A549 (cell line): ENCODE measurements at regions not wholly inside any gene's neighbourhood (a gene's known extent, or its start where the extent isn't known, plus 50 kb on each side); places are given as distances from the start of the nearest gene placed in this dataset.

Experiments
- ATAC-seq, 2 experiments: fragments of 200-7000 bp in 1 of 2; fragments of >200 bp in 1 of 2; cut with Nextera tagmentation in 1 of 2; cut with Tn5 transposase in 1 of 2; 3 replicates each; pipeline versions ENCODE4 v1.8.0 to v1.9.1; 2018 to 2020; ENCODE audit warnings: mild to moderate bottlenecking in 1 of 2, moderate library complexity in 1 of 2
- CTCF ChIA-PET: fragments of 300-600 bp; sonication (Branson Sonifier 250); formaldehyde crosslinking; extraction: SDS; loops from one replicate; lab custom pipeline; 2021; ENCODE audit warnings: antibody characterized with exemption, inconsistent platforms; lab: Yijun Ruan, JAX
- POLR2A ChIA-PET: fragments of 350-600 bp; formaldehyde crosslinking; extraction: SDS; loops from one replicate; lab custom pipeline; 2021; ENCODE audit warnings: antibody characterized with exemption, inconsistent platforms; lab: Yijun Ruan, JAX
- DNase-seq, 2 experiments: peaks; one replicate each; pipeline versions ENCODE4 v3.0.0 to v3.0.0-alpha.2; 2011 to 2016; ENCODE audit warnings: low read depth in 1 of 2, low spot score in 1 of 2
- FAIRE-seq: peaks from 2 replicates; lab custom pipeline; 2011; peaks lifted over from hg19 to GRCh38; lab: Jason Lieb, UNC
- H3K27ac ChIP-seq, 2 experiments: fragments of >200 bp; sonication (Bioruptor Twin); formaldehyde crosslinking; 3 replicates each; pipeline ENCODE4 v1.5.1; 2016 to 2017
- H3K4me1 ChIP-seq: fragments of >200 bp; sonication (Bioruptor Twin); formaldehyde crosslinking; 3 replicates; pipeline ENCODE4 v1.6.1; 2016
- H3K4me2 ChIP-seq: fragments of >200 bp; sonication (Bioruptor Twin); formaldehyde crosslinking; 3 replicates; pipeline ENCODE4 v1.6.1; 2016
- H3K4me3 ChIP-seq: fragments of >200 bp; sonication (Bioruptor Twin); formaldehyde crosslinking; 3 replicates; pipeline ENCODE4 v1.5.1; 2016
- H3K9me3 ChIP-seq: fragments of >200 bp; sonication (Bioruptor Twin); formaldehyde crosslinking; 3 replicates; pipeline ENCODE4 v1.6.1; 2016
- BCL3 ChIP-seq: fragments of >200 bp; sonication (Bioruptor Twin); formaldehyde crosslinking; IDR thresholded peaks from 3 replicates; pipeline ENCODE4 v1.6.1; 2016
- BHLHE40 ChIP-seq: IDR thresholded peaks from 2 replicates; pipeline ENCODE4 v1.6.1; 2012; ENCODE audit warnings: low read depth, low read length, inconsistent platforms
- CEBPB ChIP-seq, 2 experiments: fragments of >200 bp in 1 of 2; sonication (Bioruptor Twin) in 1 of 2; formaldehyde crosslinking in 1 of 2; IDR thresholded peaks; 2 replicates each; pipeline ENCODE4 v1.6.1; 2012 to 2016
- CHD2 ChIP-seq: fragments of 150-350 bp; IDR thresholded peaks from 2 replicates; pipeline ENCODE4 v1.6.1; 2014; ENCODE audit warnings: low read length; ENCODE audit not compliant: partially characterized antibody
- CHD4 ChIP-seq: fragments of 200-600 bp; sonication (generic); IDR thresholded peaks from 2 replicates; pipeline ENCODE4 v1.6.1; 2016; ENCODE audit warnings: antibody characterized with exemption, mild to moderate bottlenecking, borderline replicate concordance
- CTCF ChIP-seq: fragments of >200 bp; sonication (Bioruptor Twin); formaldehyde crosslinking; IDR thresholded peaks from 3 replicates; pipeline ENCODE4 v1.5.1; 2016
- E2F6 ChIP-seq: IDR thresholded peaks from 2 replicates; pipeline ENCODE4 v1.6.1; 2012; ENCODE audit warnings: low read depth, borderline replicate concordance
- ELK1 ChIP-seq: fragments of 150-350 bp; IDR thresholded peaks from 2 replicates; pipeline ENCODE4 v1.6.1; 2014; ENCODE audit warnings: low read depth, mild to moderate bottlenecking, low read length
- EP300 ChIP-seq, 2 experiments: fragments of >200 bp; sonication (Bioruptor Twin); formaldehyde crosslinking; IDR thresholded peaks; 2 replicates in 1 of 2; 3 replicates in 1 of 2; pipeline ENCODE4 v1.6.1; 2016 to 2017
- FOSL2 ChIP-seq, 2 experiments: fragments of 450-650 bp in 1 of 2; fragments of >200 bp in 1 of 2; sonication (Bioruptor Twin) in 1 of 2; formaldehyde crosslinking; IDR thresholded peaks; 2 replicates each; pipeline versions ENCODE4 v1.5.0 to v1.6.1; 2016 to 2020; ENCODE audit warnings: mild to moderate bottlenecking in 1 of 2, moderate library complexity in 1 of 2
- GATA3 ChIP-seq: IDR thresholded peaks from 2 replicates; pipeline ENCODE4 v1.6.1; 2012; ENCODE audit warnings: borderline replicate concordance
- HDAC2 ChIP-seq: fragments of 200-600 bp; sonication (generic); IDR thresholded peaks from 2 replicates; pipeline ENCODE4 v1.6.1; 2016
- HES2 ChIP-seq: fragments of >200 bp; sonication (Bioruptor Twin); formaldehyde crosslinking; IDR thresholded peaks from 2 replicates; pipeline ENCODE4 v1.6.1; 2016
- HEYL ChIP-seq: fragments of 250-450 bp; sonication (Bioruptor Pico); IDR thresholded peaks from 2 replicates; pipeline ENCODE4 v1.8.0; 2021; ENCODE audit warnings: mild to moderate bottlenecking, moderate library complexity
- HOXB5 ChIP-seq: fragments of 250-450 bp; sonication (Bioruptor Pico); IDR thresholded peaks from 2 replicates; pipeline ENCODE4 v1.5.0; 2020; ENCODE audit warnings: mild to moderate bottlenecking, moderate library complexity
- JUN ChIP-seq, 2 experiments: fragments of >200 bp; sonication (Bioruptor Twin); formaldehyde crosslinking; IDR thresholded peaks; 2 replicates in 1 of 2; 3 replicates in 1 of 2; pipeline ENCODE4 v1.6.1; 2016 to 2017
- KDM1A ChIP-seq: fragments of 200-600 bp; sonication (generic); IDR thresholded peaks from 2 replicates; pipeline ENCODE4 v1.6.1; 2016; ENCODE audit warnings: low read depth, mild to moderate bottlenecking
- KDM5A ChIP-seq: fragments of 200-600 bp; sonication (generic); IDR thresholded peaks from 2 replicates; pipeline ENCODE4 v1.6.1; 2016; ENCODE audit warnings: antibody characterized with exemption, mild to moderate bottlenecking
- MAFK ChIP-seq: fragments of 450-650 bp; IDR thresholded peaks from 2 replicates; pipeline ENCODE4 v1.6.1; 2014; ENCODE audit not compliant: partially characterized antibody
- MYC ChIP-seq: IDR thresholded peaks from 2 replicates; pipeline ENCODE4 v1.6.1; 2012; ENCODE audit warnings: mild to moderate bottlenecking, inconsistent platforms, low read length, improper control_type of control experiment, borderline replicate concordance
- RAD21 ChIP-seq, 2 experiments: fragments of >200 bp in 1 of 2; sonication (Bioruptor Twin) in 1 of 2; formaldehyde crosslinking in 1 of 2; IDR thresholded peaks in 1 of 2; conservative IDR thresholded peaks in 1 of 2; 2 replicates in 1 of 2; 3 replicates in 1 of 2; pipeline ENCODE4 v1.6.1; 2012 to 2018; ENCODE audit warnings: inconsistent platforms in 1 of 2
- RARB ChIP-seq: fragments of 250-450 bp; sonication (Bioruptor Pico); IDR thresholded peaks from 2 replicates; pipeline ENCODE4 v1.8.0; 2021; ENCODE audit warnings: mild to moderate bottlenecking, moderate library complexity
- REST ChIP-seq: fragments of 200-600 bp; sonication (generic); IDR thresholded peaks from 2 replicates; pipeline ENCODE4 v1.6.1; 2016; ENCODE audit warnings: antibody characterized with exemption, mild to moderate bottlenecking, moderate library complexity
- RFX5 ChIP-seq: fragments of 450-650 bp; IDR thresholded peaks from 2 replicates; pipeline ENCODE4 v1.7.1; 2014; ENCODE audit warnings: antibody characterized with exemption, mild to moderate bottlenecking, moderate library complexity
- WGBS: methylation state at CpG from one replicate; pipeline ENCODE4 v1.1.6; 2017; ENCODE audit errors: missing lambda C conversion rate; 5-methylcytosine and 5-hydroxymethylcytosine counted together

GRCh38 chr2:2938481-2938880 is 439.1 kb downstream of the EIPR1 start (continued):
- TF ChIP-seq REST (no peak), GATA3 (no peak), RFX5 (no peak), JUN (IDR thresholded peaks at IDR 0.05) (no peak)

- 44% methylated on average over 26 of the region's 26 CpGs for WGBS
- FAIRE-seq: no peak
- TF ChIP-seq KDM1A (no peak), MAFK (no peak), RAD21 (conservative IDR thresholded peaks at IDR 0.05 in 1 of 2, IDR thresholded peaks at IDR 0.05 in 1 of 2) (no peak), FOSL2 (IDR thresholded peaks at IDR 0.05) (no peak), FOSL2 (CRISPR knock-in tag; IDR thresholded peaks at IDR 0.05) (no peak), ELK1 (no peak), HES2 (no peak), CEBPB (IDR thresholded peaks at IDR 0.05) (no peak), MYC (no peak), E2F6 (no peak), HDAC2 (no peak)
Observed at GRCh38 chr2:2935445-2936149, 442.0 kb downstream of the EIPR1 start.

GRCh38 chr2:2933426-2933825 is 444.2 kb downstream of the EIPR1 start:
- CTCF ChIA-PET: interaction anchor here (1.0 kb wide), 1 partner anchor 25 kb away, joined by 3 read pairs; no protein-coding TSS in a partner anchor
- DNase-seq (no peak), FAIRE-seq (no peak), ATAC-seq (no peak; a peak in 1 of 6 replicates)
- WGBS: 34% methylated on average over 14 of the region's 15 CpGs
- Histone ChIP-seq H3K4me1 (no peaks in the 10 kb centered on the region), H3K9me3 (no peaks in the 10 kb centered on the region; the same call in 2 of the 3 replicates), H3K27ac (no peak overlapping the region), H3K4me2 (no peak overlapping the region), H3K4me3 (no peak overlapping the region)
- POLR2A ChIA-PET: no interaction called here
- TF ChIP-seq FOSL2 (IDR thresholded peaks at IDR 0.05): no peak
- TF ChIP-seq FOSL2 (CRISPR knock-in tag; IDR thresholded peaks at IDR 0.05): no peak
- TF ChIP-seq BHLHE40: no peak
- TF ChIP-seq CHD2: no peak
- TF ChIP-seq BCL3: no peak
- TF ChIP-seq RARB: no peak
- TF ChIP-seq RFX5: no peak
- no peak for TF ChIP-seq EP300 (IDR thresholded peaks at IDR 0.05)
- no peak for TF ChIP-seq HOXB5 (CRISPR knock-in tag)
- TF ChIP-seq CEBPB (IDR thresholded peaks at IDR 0.05): no peak
- TF ChIP-seq KDM5A: no peak
- no peak for TF ChIP-seq E2F6
- TF ChIP-seq HEYL: no peak
- no peak for TF ChIP-seq MYC
- TF ChIP-seq CHD4: no peak
- no peak for TF ChIP-seq CTCF

More at GRCh38 chr2:2935445-2936149, 442.0 kb downstream of the EIPR1 start:
- ATAC-seq (peak in 1 of 2 experiments; percentile 18; a peak in 2 of 6 replicates), DNase-seq (no peak)
- Histone ChIP-seq H3K4me3 (no peak overlapping the region), H3K4me1 (no peaks in the 10 kb centered on the region), H3K4me2 (no peak overlapping the region), H3K27ac (no peak overlapping the region), H3K9me3 (no peaks in the 10 kb centered on the region; the same call in 2 of the 3 replicates)
- POLR2A ChIA-PET: no interaction called here
- CTCF ChIA-PET: interaction anchor here (0.5 kb wide), 1 partner anchor 1583 kb away, joined by 4 read pairs; no protein-coding TSS in a partner anchor
